H9 (cell line): ENCODE measurements at regions not wholly inside any gene's neighbourhood (a gene's known extent, or its start where the extent isn't known, plus 50 kb on each side); places are given as distances from the start of the nearest gene placed in this dataset.

Experiments
- DNase-seq: peaks from one replicate; pipeline ENCODE4 v3.0.0-alpha.2; 2017
- H2AFZ ChIP-seq: one replicate; pipeline ENCODE4 v1.6.1; 2013; ENCODE audit warnings: mild to moderate bottlenecking, low read length, control low read depth, moderate library complexity
- H2AK5ac ChIP-seq: 2 replicates; pipeline ENCODE4 v1.6.1; 2013; ENCODE audit warnings: low read length, control low read depth, mixed read lengths; ENCODE audit not compliant: insufficient read length
- H2BK120ac ChIP-seq: one replicate; pipeline ENCODE4 v1.6.1; 2013; ENCODE audit warnings: low read depth, mild to moderate bottlenecking, low read length, control low read depth, inconsistent platforms; ENCODE audit not compliant: poor library complexity, severe bottlenecking
- H2BK12ac ChIP-seq: 2 replicates; pipeline ENCODE4 v1.6.1; 2013; ENCODE audit warnings: low read length, control low read depth, mixed read lengths, low read depth; ENCODE audit not compliant: insufficient read length
- H2BK15ac ChIP-seq: 2 replicates; pipeline ENCODE4 v1.6.1; 2013; ENCODE audit warnings: low read depth, low read length, control low read depth
- H2BK20ac ChIP-seq: one replicate; pipeline ENCODE4 v1.6.1; 2013; ENCODE audit warnings: low read depth, mild to moderate bottlenecking, low read length, control low read depth, inconsistent platforms; ENCODE audit not compliant: poor library complexity, severe bottlenecking
- H2BK5ac ChIP-seq: 2 replicates; pipeline ENCODE4 v1.6.1; 2013; ENCODE audit warnings: low read length, control low read depth, mixed read lengths; ENCODE audit not compliant: insufficient read length
- H3K14ac ChIP-seq: 2 replicates; pipeline ENCODE4 v1.6.1; 2013; ENCODE audit warnings: low read length, control low read depth; ENCODE audit not compliant: insufficient read depth
- H3K18ac ChIP-seq: 2 replicates; pipeline ENCODE4 v1.6.1; 2013; ENCODE audit warnings: low read depth, mild to moderate bottlenecking, mixed read lengths, low read length, control low read depth; ENCODE audit not compliant: insufficient read length
- H3K23ac ChIP-seq: 2 replicates; pipeline ENCODE4 v1.6.1; 2013; ENCODE audit warnings: low read length, control low read depth, mixed read lengths, low read depth; ENCODE audit not compliant: insufficient read length
- H3K23me2 ChIP-seq: 2 replicates; pipeline ENCODE4 v1.6.1; 2013; ENCODE audit warnings: low read depth, mild to moderate bottlenecking, mixed read lengths, low read length, control low read depth; ENCODE audit not compliant: insufficient read length, poor library complexity, severe bottlenecking
- H3K27ac ChIP-seq: 2 replicates; pipeline ENCODE4 v1.5.1; 2013; ENCODE audit warnings: low read length, control low read depth, mixed read lengths, low read depth; ENCODE audit not compliant: insufficient read length
- H3K27me3 ChIP-seq: 2 replicates; pipeline ENCODE4 v1.6.1; 2013; ENCODE audit warnings: low read length, control low read depth, inconsistent platforms; ENCODE audit not compliant: insufficient read depth
- H3K4ac ChIP-seq: 2 replicates; pipeline ENCODE4 v1.6.1; 2013; ENCODE audit warnings: low read depth, mild to moderate bottlenecking, control low read depth, inconsistent platforms, low read length, moderate library complexity
- H3K4me1 ChIP-seq: 2 replicates; pipeline ENCODE4 v1.6.1; 2013; ENCODE audit warnings: low read length, control low read depth, inconsistent platforms; ENCODE audit not compliant: insufficient read depth
- H3K4me2 ChIP-seq: 2 replicates; pipeline ENCODE4 v1.6.1; 2013; ENCODE audit warnings: low read length, control low read depth, mixed read lengths; ENCODE audit not compliant: insufficient read length, insufficient read depth
- H3K56ac ChIP-seq: 2 replicates; pipeline ENCODE4 v1.6.1; 2013; ENCODE audit warnings: low read depth, mild to moderate bottlenecking, mixed read lengths, low read length, control low read depth; ENCODE audit not compliant: insufficient read length
- H3K79me1 ChIP-seq: 2 replicates; pipeline ENCODE4 v1.6.1; 2013; ENCODE audit warnings: low read depth, mild to moderate bottlenecking, moderate library complexity, low read length, control low read depth, inconsistent platforms; ENCODE audit not compliant: insufficient read depth, poor library complexity, severe bottlenecking
- H3K79me2 ChIP-seq: 2 replicates; pipeline ENCODE4 v1.6.1; 2013; ENCODE audit warnings: low read length, control low read depth, inconsistent platforms; ENCODE audit not compliant: insufficient read depth
- H3K9ac ChIP-seq: 2 replicates; pipeline ENCODE4 v1.6.1; 2013; ENCODE audit warnings: low read length, control low read depth, mixed read lengths; ENCODE audit not compliant: insufficient read length; ENCODE audit errors: extremely low read depth
- H3K9me3 ChIP-seq: one replicate; pipeline ENCODE4 v1.6.1; 2013; ENCODE audit warnings: low read depth, low read length, inconsistent platforms; ENCODE audit not compliant: control insufficient read depth
- H3T11ph ChIP-seq: one replicate; pipeline ENCODE4 v1.6.1; 2013; ENCODE audit warnings: mild to moderate bottlenecking, low read length, control low read depth, inconsistent platforms
- H4K20me1 ChIP-seq: one replicate; pipeline ENCODE4 v1.6.1; 2013; ENCODE audit not compliant: control insufficient read depth, insufficient read length, insufficient read depth
- H4K5ac ChIP-seq: 2 replicates; pipeline ENCODE4 v1.6.1; 2013; ENCODE audit warnings: low read depth, mild to moderate bottlenecking, mixed read lengths, low read length, control low read depth; ENCODE audit not compliant: insufficient read length
- H4K8ac ChIP-seq: replicated peaks from 2 replicates; pipeline ENCODE4 v1.6.1; 2013; ENCODE audit warnings: low read length, control low read depth, mixed read lengths, low read depth; ENCODE audit not compliant: insufficient read length
- H4K91ac ChIP-seq: 2 replicates; pipeline ENCODE4 v1.6.1; 2013; ENCODE audit warnings: low read depth, mild to moderate bottlenecking, moderate library complexity, mixed read lengths, low read length, control low read depth; ENCODE audit not compliant: insufficient read length
- H3K27ac Mint-ChIP-seq, 3 experiments: 2 replicates in 2 of 3; 3 replicates in 1 of 3; pipeline ENCODE4 v1.8.0; 2020 to 2021; ENCODE audit warnings: mixed read lengths in 3 of 3, mild to moderate bottlenecking in 1 of 3, moderate library complexity in 1 of 3
- H3K27me3 Mint-ChIP-seq: 2 replicates; pipeline ENCODE4 v1.8.0; 2021; ENCODE audit warnings: low read depth, mild to moderate bottlenecking, moderate library complexity, mixed read lengths
- H3K36me3 Mint-ChIP-seq, 3 experiments: 2 replicates in 2 of 3; 3 replicates in 1 of 3; pipeline ENCODE4 v1.8.0; 2020 to 2021; ENCODE audit warnings: low read depth in 3 of 3, mixed read lengths in 3 of 3; ENCODE audit not compliant: insufficient read depth in 1 of 3
- H3K4me1 Mint-ChIP-seq, 2 experiments: 2 replicates each; pipeline ENCODE4 v1.8.0; 2020; ENCODE audit warnings: mixed read lengths in 2 of 2
- H3K4me3 Mint-ChIP-seq, 2 experiments: 2 replicates in 1 of 2; 3 replicates in 1 of 2; pipeline ENCODE4 v1.8.0; 2020 to 2021; ENCODE audit warnings: mild to moderate bottlenecking in 2 of 2, mixed read lengths in 2 of 2, moderate library complexity in 1 of 2
- H3K9me3 Mint-ChIP-seq, 2 experiments: 2 replicates in 1 of 2; 3 replicates in 1 of 2; pipeline ENCODE4 v1.8.0; 2020; ENCODE audit warnings: mild to moderate bottlenecking in 2 of 2, mixed read lengths in 2 of 2, moderate library complexity in 1 of 2
- CTCF ChIP-seq: fragments of 200-600 bp; sonication (generic); conservative IDR thresholded peaks from 3 replicates; pipeline ENCODE4 v1.8.0; 2021; ENCODE audit warnings: antibody characterized with exemption, mild to moderate bottlenecking
- WGBS: extraction: QIAGEN DNeasy Blood & Tissue Kit; methylation state at CpG from one replicate; pipeline ENCODE4 v1.1.7; 2013; ENCODE audit warnings: missing lambda C conversion rate, low lambda C conversion rate, mixed read lengths; ENCODE audit not compliant: insufficient read length; ENCODE audit errors: extremely low coverage; 5-methylcytosine and 5-hydroxymethylcytosine counted together

- H3K27ac Mint-ChIP-seq: no peak overlapping the region
- Histone ChIP-seq H2AFZ (no peak overlapping the region), H3K27me3 (no peaks in the 10 kb centered on the region), H3K23me2 (no peaks in the 10 kb centered on the region), H4K8ac (no peak overlapping the region), H3K23ac (no peak overlapping the region), H3K4me2 (no peak overlapping the region), H2BK12ac (no peak overlapping the region), H4K5ac (no peak overlapping the region), H3K56ac (no peak overlapping the region), H3K9me3 (no peaks in the 10 kb centered on the region), H4K91ac (no peak overlapping the region), H2BK120ac (no peak overlapping the region), H3T11ph (no peak overlapping the region), H3K9ac (no peak overlapping the region), H2BK5ac (no peak overlapping the region), H3K18ac (no peak overlapping the region), H3K4me1 (no peaks in the 10 kb centered on the region; the same call in 1 of the 2 replicates), H3K27ac (no peak overlapping the region), H2BK20ac (no peak overlapping the region), H2AK5ac (no peak overlapping the region), H2BK15ac (no peak overlapping the region), H3K79me1 (no peaks in the 10 kb centered on the region), H3K79me2 (no peaks in the 10 kb centered on the region), H4K20me1 (no peaks in the 10 kb centered on the region), H3K4ac (no peak overlapping the region), H3K14ac (no peak overlapping the region)
- no CpG with 5 or more reads among the region's 2 CpGs for WGBS
- no peak for DNase-seq
- no peaks in the 10 kb centered on the region for H3K9me3 Mint-ChIP-seq
- no peaks in the 10 kb centered on the region for H3K36me3 Mint-ChIP-seq
- H3K4me1 Mint-ChIP-seq: peaks cover 4% of the 10 kb centered on the region in 2 experiments
- TF ChIP-seq CTCF: no peak
- H3K27me3 Mint-ChIP-seq: no peaks in the 10 kb centered on the region; the same call in 1 of the 2 replicates
- no peak overlapping the region for H3K4me3 Mint-ChIP-seq
Observed at GRCh38 chr7:21154614-21155013, 273.3 kb upstream of the SP4 start.
